SHP77 treated with DMSO at 0.1 percent for 48 hours (cell line): ENCODE measurements at regions not wholly inside any gene's neighbourhood (a gene's known extent, or its start where the extent isn't known, plus 50 kb on each side); places are given as distances from the start of the nearest gene placed in this dataset.

ENCODE experiments used
- DNase-seq: peaks from one replicate; lab custom pipeline; 2025; lab: John Stamatoyannopoulos, UW

DNA sequence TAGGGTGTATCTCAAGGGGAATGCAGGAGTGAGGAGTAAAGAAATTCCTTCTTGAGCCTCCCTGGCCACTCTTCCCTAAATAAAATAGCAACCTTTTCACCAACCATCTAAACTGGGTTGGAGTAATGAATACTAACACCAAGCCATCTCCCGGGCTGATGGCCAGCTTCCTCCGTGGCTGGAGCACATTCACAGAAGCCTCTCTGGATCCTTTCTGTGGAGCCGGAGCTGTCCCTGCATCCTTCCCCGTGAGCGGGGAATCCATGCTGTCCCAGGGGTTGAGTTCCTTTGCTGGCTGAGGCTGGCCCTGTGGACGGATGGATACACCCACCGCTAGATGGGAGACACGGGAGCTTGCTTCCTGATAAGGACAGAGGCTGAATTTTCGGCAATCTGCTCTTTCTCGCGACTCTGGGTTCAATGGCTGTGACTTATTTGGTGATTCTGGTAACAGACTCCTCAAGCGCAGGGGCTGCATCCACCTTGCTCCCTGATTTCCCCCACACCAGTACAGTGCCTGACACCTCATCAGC, 370.3 kb downstream of the ZNF536 start:
- DNase-seq = no peak

DNA sequence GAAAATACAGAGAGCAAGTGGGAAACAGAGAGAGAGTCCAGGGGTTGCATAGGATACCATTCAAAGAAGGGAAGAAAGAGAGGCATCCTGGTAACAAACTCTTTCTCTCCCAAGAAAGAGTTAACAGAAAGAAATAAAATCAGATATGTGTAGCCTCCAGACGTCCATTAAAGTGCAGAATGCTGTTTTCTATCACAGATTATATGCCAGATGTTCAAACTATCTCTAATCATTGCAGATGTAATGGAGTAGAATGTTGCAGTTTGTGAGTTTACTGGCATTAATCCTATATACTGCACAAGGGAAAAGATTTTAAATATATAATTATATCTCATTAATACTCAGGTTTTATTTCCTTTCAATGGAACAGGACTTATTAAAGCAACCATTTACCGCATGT, 369.4 kb downstream of the ZNF536 start:
- no peak for DNase-seq

DNA sequence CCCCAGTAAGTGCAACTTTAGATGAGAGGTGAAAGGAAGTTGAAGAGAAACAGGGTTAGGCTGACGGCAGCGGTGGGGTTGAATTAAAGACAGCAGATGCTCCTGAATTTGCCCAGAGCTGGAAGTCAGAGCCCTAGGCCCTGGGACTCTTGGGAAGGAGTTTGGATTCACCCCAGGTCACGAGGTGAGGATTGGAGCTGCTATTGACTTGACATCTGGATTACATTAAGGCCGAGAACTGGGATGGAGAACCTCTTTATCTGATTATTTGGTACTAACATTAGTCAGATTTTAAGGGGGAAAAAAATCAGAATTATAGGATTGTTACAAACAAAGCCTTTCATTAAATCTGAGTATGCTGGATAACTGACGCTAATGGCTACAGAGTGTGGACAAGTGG, 367.2 kb downstream of the ZNF536 start:
- no peak for DNase-seq

DNA sequence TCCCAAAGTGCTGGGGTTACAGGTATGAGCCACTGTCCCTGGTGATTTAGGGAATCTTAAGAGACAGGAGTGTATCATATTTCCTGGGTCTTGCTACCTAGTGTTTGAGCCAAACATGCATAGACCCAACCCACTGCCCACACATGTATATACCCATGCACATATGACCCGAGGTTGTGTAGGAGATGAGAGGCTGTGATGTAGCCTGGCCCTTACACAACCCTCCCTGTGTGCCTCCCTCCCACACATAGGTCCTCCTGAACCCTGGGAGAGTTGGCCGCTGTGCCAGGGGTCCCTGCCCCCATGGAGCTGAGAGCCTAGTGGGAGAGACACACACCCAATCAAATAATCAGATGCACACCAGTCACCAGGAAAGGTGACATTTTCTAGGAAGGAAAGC, 365.9 kb downstream of the ZNF536 start:
- no peak for DNase-seq

GRCh38 chr19:30734669-30735068, 362.5 kb downstream of the ZNF536 start:
- no peak for DNase-seq

DNA sequence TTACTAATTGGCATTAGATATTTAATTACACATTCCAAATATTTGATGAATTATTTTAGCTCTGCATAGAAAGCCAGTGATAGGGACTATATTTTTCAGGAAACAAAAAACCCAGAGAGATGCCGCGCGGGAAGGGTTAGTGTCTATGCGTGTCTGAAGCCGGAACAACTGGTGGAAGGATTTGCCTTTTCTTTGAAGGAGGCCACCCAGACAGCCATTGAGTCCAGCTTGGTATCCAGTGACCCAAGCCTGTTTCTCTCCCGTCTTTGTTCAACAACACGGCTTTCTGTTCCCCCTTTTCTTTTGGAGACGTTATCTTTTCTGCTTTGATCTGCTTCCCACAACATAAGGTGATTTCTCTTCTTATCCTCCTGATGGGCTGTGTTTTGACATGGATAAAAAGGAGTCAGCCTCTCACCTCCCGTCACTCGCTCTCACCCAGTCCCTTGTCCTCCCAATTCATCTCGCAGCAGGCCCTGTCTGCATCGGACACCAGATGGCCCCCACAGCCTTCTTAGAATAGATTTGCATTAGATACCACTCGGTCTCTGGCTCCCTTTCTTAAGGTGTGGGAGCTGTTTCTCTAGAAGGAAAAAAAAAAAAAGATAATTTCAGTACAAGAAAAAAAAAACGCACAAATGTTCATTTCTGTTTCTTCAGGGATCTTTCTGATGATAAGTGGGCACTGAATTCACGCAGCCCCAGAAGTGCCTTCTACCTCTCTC, 361.8 kb downstream of the ZNF536 start:
- no peak for DNase-seq

DNA sequence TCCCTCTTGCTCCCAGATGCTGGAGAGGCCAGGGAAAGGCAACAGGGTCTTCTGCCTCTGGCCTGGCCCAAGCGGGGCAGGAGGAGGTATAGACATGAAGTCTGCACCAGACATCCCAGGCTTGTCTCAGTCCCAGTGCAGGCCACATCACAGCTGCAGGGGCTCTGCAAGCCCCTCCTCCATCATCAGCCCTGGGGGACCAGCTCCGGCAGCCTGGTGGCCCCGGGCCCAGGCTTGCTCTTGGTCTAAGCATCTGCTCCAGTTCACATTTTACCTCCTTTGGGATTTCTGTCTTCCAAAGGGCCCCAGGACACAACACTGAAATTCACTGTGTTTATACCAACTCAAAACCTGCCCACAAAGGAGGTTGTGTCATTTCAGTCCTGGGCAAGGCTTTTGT, 359.4 kb downstream of the ZNF536 start:
- no peak for DNase-seq

DNA sequence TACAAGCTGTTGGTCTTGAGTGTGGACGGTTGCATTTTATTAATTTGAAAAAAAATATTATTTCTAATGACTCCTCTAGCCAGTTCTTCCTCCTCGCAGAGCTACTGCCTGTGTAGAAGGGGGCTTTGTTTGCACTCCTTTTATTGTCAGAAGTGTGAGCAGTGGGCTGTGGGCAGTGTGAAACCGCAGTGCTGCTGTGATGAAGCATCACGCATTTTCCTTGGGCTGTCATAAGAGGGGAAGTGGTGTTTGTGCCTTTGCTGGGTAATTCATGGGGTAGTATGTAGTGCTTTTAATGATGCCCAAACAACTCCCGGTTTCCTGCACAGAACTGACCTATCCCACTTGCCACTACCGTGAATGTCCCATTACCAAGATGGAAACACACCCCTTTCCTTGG, 357.3 kb downstream of the ZNF536 start:
- DNase-seq = no peak

GRCh38 chr19:30722761-30723160, 350.6 kb downstream of the ZNF536 start:
- no peak for DNase-seq

GRCh38 chr19:30722186-30722585, 350.0 kb downstream of the ZNF536 start:
- no peak for DNase-seq

DNA sequence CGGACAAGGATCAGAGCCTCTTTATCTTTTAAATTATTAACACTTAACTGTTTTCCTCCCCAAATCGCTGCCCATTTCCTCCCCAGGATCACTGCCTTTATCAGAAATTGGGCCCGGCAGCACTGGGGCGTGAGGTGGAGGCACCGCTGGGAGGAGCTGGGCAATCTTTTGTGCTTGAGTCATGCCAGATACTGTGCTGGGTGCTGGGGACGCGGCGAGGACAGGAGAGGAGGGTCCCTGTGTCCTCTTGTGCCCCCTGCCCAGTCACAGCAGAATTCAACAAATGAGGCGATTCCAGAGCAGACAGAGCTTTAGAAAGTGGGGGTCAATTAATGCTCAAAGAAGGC, 347.8 kb downstream of the ZNF536 start:
- no peak for DNase-seq

DNA sequence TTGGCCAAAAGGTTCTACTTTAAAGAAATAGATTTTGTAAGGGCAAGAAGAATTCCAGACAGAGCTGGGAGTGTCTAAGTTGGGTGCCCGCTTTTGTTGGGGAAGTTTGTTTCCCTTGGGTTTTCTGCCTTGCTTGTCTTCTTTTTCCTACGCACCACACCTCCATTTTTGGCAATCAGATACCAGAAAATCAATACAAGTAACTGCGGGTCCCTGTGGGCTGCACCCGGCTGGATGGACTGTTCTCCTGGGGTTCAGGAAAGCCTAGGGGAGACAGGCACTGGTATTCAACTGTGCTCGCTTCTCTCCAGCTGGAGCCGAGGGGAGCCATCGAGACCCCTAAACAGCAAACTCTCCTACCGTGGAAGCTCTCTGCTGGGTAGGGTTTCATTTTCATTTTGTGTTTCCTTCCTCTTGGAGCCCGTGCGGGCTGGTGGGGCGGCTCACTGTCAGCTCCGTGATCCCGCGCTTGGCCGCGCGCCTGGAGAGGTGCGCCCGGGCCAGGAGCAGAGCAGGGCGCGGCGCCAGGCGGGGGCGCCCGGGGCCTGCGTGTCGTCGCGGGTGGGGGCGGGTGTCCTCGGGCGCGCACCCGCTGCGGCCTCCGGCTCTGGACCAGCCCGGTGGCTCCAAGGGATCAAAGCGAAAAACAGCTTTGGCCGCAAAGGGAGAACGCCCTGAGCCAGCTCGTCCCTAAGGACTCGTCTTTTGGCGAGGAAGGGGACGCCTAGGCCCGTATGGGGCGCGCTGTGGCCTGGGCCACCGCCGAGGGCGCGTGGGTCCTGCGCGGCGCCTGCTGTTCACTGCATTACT, 347.2 kb downstream of the ZNF536 start:
- no peak for DNase-seq

GRCh38 chr19:30718707-30719106, 346.5 kb downstream of the ZNF536 start:
- no peak for DNase-seq

- no peak for DNase-seq
Observed at GRCh38 chr19:30718014-30718413, 345.8 kb downstream of the ZNF536 start.

DNA sequence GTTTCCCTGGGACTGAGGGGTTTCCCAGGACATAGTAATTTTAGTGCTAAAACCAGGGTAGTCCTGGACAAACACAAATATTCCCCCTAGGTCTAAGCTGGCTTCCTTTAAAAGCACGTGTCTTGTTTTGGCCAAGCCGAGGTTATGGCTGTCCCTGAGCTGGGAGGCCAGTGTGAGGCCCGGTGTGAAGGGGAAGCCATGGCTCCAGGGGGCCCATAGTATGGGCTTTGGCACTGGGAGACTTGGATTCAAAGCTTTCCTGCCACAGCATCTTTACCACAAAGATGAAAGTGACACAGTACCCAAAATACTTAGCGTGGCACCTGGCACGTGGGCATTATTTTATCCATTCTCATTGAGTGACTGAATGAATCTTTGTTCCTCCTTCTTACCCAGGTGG, 345.2 kb downstream of the ZNF536 start:
- no peak for DNase-seq

DNA sequence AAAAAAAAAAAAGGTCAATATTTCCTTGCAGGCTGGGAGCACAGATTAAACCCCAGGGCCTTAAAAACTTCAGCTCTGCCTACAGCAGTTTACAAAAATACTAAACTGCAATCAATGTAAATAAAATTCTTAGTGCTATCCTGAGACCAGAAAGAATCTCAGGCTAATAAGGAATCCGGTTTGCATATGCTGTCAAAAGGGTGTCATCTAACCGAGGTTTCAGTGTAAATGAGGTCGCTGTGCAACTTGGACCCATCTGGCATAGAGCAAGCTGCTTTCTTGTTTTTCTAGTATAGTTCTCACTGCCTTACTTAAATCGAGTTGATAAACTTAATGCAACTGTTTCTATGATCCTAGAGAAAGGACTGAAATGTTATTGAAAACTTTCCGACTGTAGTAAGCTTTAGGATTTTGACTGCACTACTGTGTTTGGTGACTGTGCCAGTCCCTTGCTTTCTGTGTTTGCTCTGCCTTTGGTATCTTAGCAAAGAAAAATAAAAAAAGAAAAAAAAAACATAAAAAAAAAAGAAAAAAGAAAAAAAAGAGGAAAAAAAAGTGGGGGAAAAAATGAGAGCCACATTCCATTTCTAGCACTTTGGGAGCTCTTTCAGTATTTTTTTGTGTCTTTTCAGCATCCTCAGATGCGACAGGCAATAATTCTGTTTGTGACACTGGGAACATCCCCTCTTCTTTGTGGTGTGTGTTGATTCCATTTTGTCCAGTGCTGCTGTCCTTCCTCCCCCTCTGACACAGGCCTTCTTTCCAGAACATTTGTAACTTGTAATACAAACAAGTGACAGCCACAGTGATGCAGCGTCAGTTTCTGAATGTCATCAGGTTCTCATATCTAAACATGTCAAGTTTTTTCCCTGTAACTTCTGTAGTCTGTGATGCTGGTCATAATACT, 340.5 kb downstream of the ZNF536 start:
- no peak for DNase-seq

DNA sequence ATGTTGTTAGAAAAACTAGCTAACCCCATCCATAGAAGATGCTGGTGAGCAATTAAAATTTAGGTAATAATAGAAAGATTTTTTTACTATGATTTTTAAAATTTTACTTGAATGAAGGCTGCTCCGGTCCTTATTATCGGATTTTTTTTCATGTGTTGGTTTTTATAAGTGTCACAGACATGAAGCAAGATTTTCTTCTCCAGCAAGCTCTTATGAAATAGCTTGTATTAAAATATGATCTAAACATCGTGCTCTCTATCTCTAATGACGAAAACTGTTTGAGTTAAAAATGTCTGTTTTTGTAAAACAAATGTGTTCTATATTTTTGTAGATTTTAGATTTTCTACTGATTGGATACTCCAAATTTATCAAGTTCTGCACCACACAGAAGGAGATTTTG, 339.6 kb downstream of the ZNF536 start:
- no peak for DNase-seq

DNA sequence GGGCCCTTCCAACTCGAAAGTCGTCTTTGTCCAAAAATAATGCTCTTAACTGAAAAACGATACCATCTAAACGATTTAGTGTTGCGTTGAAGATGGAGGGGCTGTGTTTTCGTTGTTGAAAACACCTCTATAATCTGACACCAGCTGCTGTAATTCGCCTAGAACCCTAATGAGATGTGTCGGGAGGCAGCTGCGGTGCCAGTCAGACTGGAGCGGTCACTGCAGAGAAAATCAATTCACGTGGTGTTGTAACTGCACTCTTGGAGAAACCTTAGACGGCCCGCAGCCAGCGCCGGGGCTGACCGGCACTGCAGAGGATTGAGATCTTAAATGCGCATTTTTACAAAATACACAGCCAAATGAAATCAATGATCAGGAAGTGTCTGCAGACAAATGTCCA, 339.1 kb downstream of the ZNF536 start:
- DNase-seq = no peak

GRCh38 chr19:30710721-30711120, 338.5 kb downstream of the ZNF536 start:
- no peak for DNase-seq

DNA sequence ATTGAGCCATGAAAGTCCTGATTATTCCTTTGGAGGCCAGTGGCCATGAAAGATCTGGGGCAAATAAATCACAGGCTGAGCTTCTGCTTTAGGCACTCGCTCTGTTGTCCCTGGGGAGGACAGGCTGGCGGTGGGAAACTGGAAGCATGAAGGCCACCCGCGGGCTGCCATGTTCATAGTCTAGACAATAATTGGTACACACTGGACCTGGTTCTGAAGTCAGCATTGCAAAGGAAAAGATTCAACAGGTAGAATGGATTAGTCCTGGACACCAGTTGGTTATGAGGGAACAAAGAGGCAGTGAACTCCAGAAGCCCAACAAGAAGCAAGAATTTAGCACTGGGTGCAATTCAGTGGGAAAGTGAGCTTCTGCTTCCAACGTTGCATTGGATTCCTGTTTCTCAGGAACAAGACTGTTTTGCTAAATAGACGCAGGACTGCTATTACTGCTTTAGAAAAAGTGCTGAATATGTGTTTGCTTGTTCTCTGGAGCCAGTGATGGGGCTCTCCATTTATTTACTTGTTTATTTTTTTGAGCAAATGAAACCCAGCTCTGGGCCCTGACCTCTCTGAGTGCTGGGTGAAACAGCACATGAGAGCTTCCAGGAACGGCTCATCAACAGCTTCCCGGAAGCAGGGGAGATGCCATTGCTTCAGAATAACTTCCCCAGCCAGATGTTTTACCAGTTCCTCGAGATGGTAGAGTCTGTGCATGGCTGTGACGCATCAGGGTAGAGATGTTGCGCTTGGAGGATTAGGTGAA, 336.4 kb downstream of the ZNF536 start:
- no peak for DNase-seq

DNA sequence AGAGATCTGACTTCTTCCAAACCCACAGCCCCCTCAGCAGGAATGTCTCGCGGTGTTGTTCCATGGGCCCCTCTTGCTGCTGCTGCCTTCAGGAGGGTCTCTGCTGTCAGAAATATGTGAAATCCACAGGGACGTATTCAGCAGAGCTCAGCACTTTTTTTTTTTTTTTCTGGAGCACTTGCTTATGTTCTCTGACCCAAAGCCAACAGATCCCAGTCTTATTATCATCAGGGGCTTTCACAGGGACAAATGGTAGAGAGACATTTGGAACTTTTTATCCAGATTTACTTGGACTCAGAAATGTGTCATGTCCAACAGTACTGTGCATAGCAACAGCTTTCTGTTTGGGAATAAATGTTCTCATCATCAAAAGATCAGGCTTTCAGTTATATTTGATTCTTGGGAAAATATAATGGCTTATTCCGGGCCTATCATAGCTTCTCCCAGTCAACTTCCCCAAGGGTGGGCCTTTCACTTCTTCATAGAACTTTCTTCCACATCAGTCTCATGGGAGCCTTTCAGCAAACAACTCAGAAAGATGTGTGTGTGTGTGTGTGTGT, 332.7 kb downstream of the ZNF536 start:
- no peak for DNase-seq
